ENCODE measurements at regions not wholly inside any gene's neighbourhood (a gene's known extent, or its start where the extent isn't known, plus 50 kb on each side); places are given as distances from the start of the nearest gene placed in this dataset.

GRCh38 chr2:8252997-8253694 is 428.7 kb upstream of the ID2 start:
- no peak for TF ChIP-seq CTCF (IDR thresholded peaks at IDR 0.05 in 4 of 5, conservative IDR thresholded peaks at IDR 0.05 in 1 of 5)
- no peak for TF ChIP-seq POLR2A (IDR thresholded peaks at IDR 0.05)
